BE2C (cell line): ENCODE measurements at regions not wholly inside any gene's neighbourhood (a gene's known extent, or its start where the extent isn't known, plus 50 kb on each side); places are given as distances from the start of the nearest gene placed in this dataset.

ENCODE experiments used
- DNase-seq: peaks from one replicate; pipeline ENCODE4 v3.0.0-alpha.2; 2020
- H3K27me3 ChIP-seq: fragments of 250-450 bp; sonication (Bioruptor Pico); 2 replicates; pipeline ENCODE4 v1.5.1; 2020; ENCODE audit warnings: mild to moderate bottlenecking
- H3K36me3 ChIP-seq: fragments of 250-450 bp; sonication (Bioruptor Pico); 2 replicates; pipeline ENCODE4 v1.5.1; 2020; ENCODE audit warnings: mild to moderate bottlenecking
- H3K4me1 ChIP-seq: fragments of 250-450 bp; sonication (Bioruptor Pico); 2 replicates; pipeline ENCODE4 v1.5.1; 2020
- H3K4me3 ChIP-seq: 2 replicates; pipeline ENCODE4 v1.5.1; 2011; ENCODE audit warnings: low read depth, low read length
- H3K9me3 ChIP-seq: fragments of 250-450 bp; sonication (Bioruptor Pico); 2 replicates; pipeline ENCODE4 v1.5.1; 2020
- CTCF ChIP-seq: IDR thresholded peaks from 2 replicates; pipeline ENCODE4 v1.5.1; 2012; ENCODE audit warnings: mild to moderate bottlenecking, low read depth, low read length

DNA sequence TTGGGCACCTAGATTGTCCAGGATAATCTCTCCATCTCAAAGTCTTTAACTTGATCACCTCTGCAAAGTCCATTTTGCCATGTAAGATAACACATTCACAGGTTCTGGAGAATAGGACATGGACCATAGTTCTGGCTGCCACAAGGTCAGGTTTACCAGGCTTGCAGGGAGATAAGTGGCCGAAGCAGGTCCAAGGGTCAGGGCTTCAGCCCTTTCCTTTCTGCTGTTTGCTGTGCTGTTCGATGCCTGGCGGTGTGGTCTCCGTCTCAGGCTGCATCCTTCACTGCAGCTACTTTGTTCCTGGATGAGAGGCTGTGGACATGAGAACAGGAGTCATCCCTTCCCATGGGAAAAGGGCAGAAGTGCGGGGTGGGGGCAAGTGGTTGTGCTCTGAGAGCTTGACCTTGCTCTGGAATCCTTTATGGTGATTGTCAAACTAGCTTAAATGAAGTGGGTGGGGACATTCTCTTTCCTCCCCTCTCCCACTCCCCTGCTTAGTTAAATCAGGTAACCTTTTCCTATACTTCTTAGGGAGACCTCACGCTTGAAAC, 320.2 kb upstream of the C2CD4B start:
- TF ChIP-seq CTCF = no peak

GRCh38 chr15:62486041-62486440, 321.0 kb upstream of the C2CD4B start:
- no peak for TF ChIP-seq CTCF
- Histone ChIP-seq H3K9me3 (no peaks in the 10 kb centered on the region), H3K4me1 (peaks cover 16% of the 10 kb centered on the region), H3K4me3 (no peak overlapping the region), H3K36me3 (no peaks in the 10 kb centered on the region), H3K27me3 (no peaks in the 10 kb centered on the region)
- no peak for DNase-seq

More for the DNA sequence above, 320.2 kb upstream of the C2CD4B start:
- H3K9me3 ChIP-seq = no peaks in the 10 kb centered on the region
- H3K4me3 ChIP-seq = no peak overlapping the region
- no peaks in the 10 kb centered on the region for H3K36me3 ChIP-seq
- no peaks in the 10 kb centered on the region for H3K27me3 ChIP-seq
- H3K4me1 ChIP-seq = peaks cover 16% of the 10 kb centered on the region
- no peak for DNase-seq

DNA sequence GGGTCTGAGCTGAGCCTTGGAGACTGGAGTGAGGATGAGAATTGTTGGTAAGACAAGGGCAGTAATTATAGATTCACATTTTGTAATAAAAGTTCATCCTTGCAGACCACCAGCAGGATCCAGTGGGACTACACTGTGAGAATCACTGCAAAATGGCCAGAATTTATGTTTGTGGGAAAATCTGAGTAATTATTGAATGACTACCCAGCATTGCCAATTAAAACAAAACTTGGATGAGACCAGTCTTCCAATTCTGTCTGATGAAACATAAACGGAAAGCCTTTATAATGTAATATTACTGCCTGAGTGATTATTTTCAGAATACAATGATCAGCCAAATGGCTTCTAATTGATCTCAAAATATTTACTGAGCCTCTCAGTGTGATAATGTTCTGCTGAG, 323.3 kb upstream of the C2CD4B start:
- Histone ChIP-seq H3K4me1 (peaks cover 7% of the 10 kb centered on the region), H3K9me3 (no peaks in the 10 kb centered on the region), H3K36me3 (no peaks in the 10 kb centered on the region), H3K27me3 (no peaks in the 10 kb centered on the region), H3K4me3 (no peak overlapping the region)
- no peak for TF ChIP-seq CTCF
- DNase-seq = no peak

DNA sequence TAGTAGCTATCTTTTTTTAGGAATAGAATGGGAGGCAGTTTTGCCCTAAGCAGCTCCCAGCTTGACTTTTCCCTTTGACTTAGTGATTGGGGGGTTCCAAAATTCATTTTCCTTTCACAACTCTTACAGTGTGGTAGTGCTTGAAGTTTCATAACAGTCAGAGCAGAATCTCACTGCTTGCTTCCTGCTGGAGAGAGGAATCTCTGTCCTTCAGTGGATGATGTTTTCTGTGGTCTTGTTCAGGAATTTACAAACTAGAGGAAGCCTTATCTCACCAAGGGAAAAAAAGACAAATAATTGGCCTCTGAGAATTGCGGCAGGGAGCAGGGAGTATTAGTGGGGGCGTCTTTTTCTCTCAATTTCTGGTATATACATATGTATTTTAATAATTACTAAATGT, 326.6 kb upstream of the C2CD4B start:
- Histone ChIP-seq H3K9me3 (no peaks in the 10 kb centered on the region), H3K4me1 (peaks cover 21% of the 10 kb centered on the region), H3K4me3 (no peak overlapping the region), H3K27me3 (no peaks in the 10 kb centered on the region), H3K36me3 (no peaks in the 10 kb centered on the region)
- TF ChIP-seq CTCF = no peak
- no peak for DNase-seq

DNA sequence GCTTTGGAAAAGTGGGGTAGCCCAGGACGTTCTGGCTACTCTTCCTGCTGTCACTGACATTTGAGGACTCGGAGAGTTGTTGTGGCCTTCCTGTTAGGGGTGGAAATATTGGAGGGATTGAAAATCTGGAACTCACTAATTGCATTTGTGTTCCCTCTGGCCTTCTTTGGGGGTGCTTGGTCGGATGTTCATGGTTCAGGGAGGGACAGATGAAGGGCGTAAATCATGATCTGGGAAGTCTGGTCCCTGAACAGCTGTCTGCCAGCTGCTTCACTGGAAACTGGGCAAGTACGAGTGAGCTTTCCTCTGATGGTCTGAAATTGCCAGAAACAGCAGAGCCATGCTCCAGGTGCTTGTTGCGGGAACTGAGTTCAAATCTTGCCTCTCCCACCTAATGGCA, 327.8 kb upstream of the C2CD4B start:
- DNase-seq = no peak
- no peaks in the 10 kb centered on the region for H3K27me3 ChIP-seq
- no peak for TF ChIP-seq CTCF
- H3K36me3 ChIP-seq = no peaks in the 10 kb centered on the region
- H3K4me1 ChIP-seq = peaks cover 24% of the 10 kb centered on the region
- H3K9me3 ChIP-seq = no peaks in the 10 kb centered on the region
- no peak overlapping the region for H3K4me3 ChIP-seq

DNA sequence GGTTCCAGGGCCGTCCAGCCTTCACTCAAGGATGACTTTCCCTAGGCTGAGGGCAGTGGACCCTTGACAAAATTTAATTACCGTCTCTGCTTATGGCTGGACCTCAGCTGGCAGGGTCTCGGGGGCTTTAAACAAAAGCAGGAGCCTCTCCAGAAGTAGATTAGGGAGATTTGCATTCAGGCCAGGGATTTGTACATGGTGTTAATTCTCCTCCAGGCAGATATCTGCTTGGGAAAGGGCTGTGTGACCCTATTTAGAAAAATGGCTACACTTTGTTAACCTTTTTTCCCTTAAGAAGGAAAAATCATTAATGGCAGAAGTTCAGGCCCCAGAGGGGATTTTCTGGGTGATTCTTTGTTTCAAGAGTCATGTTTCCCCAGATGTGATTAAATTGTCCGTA, 329.1 kb upstream of the C2CD4B start:
- H3K9me3 ChIP-seq = no peaks in the 10 kb centered on the region
- DNase-seq = peak; percentile 26
- H3K27me3 ChIP-seq = no peaks in the 10 kb centered on the region
- no peak overlapping the region for H3K4me3 ChIP-seq
- peaks cover 24% of the 10 kb centered on the region for H3K4me1 ChIP-seq
- no peak for TF ChIP-seq CTCF
- H3K36me3 ChIP-seq = no peaks in the 10 kb centered on the region
